Skeletal muscle satellite cell (primary cell): ENCODE measurements at regions not wholly inside any gene's neighbourhood (a gene's known extent, or its start where the extent isn't known, plus 50 kb on each side); places are given as distances from the start of the nearest gene placed in this dataset.
"Not testable (repeated sequence)": the region's sequence is repeated elsewhere in the genome, so short reads cannot be mapped to it uniquely, and the experiment has no call there.

Experiments used
- H3K27me3 ChIP-seq: 2 replicates; pipeline ENCODE4 v1.7.0; 2013; ENCODE audit warnings: low read length; ENCODE audit not compliant: control insufficient read depth, insufficient read depth
- H3K36me3 ChIP-seq: 2 replicates; pipeline ENCODE4 v1.7.0; 2013; ENCODE audit warnings: mild to moderate bottlenecking, control low read depth, low read length; ENCODE audit not compliant: insufficient read depth
- H3K4me1 ChIP-seq: 2 replicates; pipeline ENCODE4 v1.7.0; 2013; ENCODE audit warnings: low read length; ENCODE audit not compliant: control insufficient read depth, insufficient read depth
- H3K4me2 ChIP-seq: 2 replicates; pipeline ENCODE4 v1.7.0; 2013; ENCODE audit warnings: mild to moderate bottlenecking, low read length
- H3K4me3 ChIP-seq: 2 replicates; pipeline ENCODE4 v1.7.0; 2013; ENCODE audit warnings: low read length
- H3K9ac ChIP-seq: 2 replicates; pipeline ENCODE4 v1.7.0; 2013; ENCODE audit warnings: mild to moderate bottlenecking, low read depth, low read length, moderate library complexity
- H3K9me3 ChIP-seq: replicated peaks from 2 replicates; pipeline ENCODE4 v1.7.0; 2013; ENCODE audit warnings: mild to moderate bottlenecking, control low read depth, low read length

- H3K4me2 ChIP-seq, result no peak overlapping the region
- H3K36me3 ChIP-seq, result no peaks in the 10 kb centered on the region
- H3K9ac ChIP-seq, result no peak overlapping the region
- H3K4me3 ChIP-seq, result no peak overlapping the region
- H3K9me3 ChIP-seq, result no peaks in the 10 kb centered on the region
- no peaks in the 10 kb centered on the region for H3K4me1 ChIP-seq
- H3K27me3 ChIP-seq, result no peaks in the 10 kb centered on the region
These were observed 212.5 kb downstream of the BCHE start for GRCh38 chr3:165624761-165625160.

GRCh38 chr3:165622356-165622755 is 214.9 kb downstream of the BCHE start:
- Histone ChIP-seq H3K9me3 (no peaks in the 10 kb centered on the region), H3K9ac (no peak overlapping the region), H3K4me2 (no peak overlapping the region), H3K4me3 (no peak overlapping the region), H3K27me3 (no peaks in the 10 kb centered on the region), H3K36me3 (no peaks in the 10 kb centered on the region), H3K4me1 (no peaks in the 10 kb centered on the region)

- Histone ChIP-seq H3K4me3 (no peak overlapping the region), H3K9me3 (no peaks in the 10 kb centered on the region), H3K4me1 (no peaks in the 10 kb centered on the region), H3K27me3 (no peaks in the 10 kb centered on the region), H3K9ac (no peak overlapping the region), H3K36me3 (no peaks in the 10 kb centered on the region), H3K4me2 (no peak overlapping the region)
These were observed 218.2 kb downstream of the BCHE start for GRCh38 chr3:165619069-165619468.

GRCh38 chr3:165617134-165617533 is 220.1 kb downstream of the BCHE start:
- Histone ChIP-seq H3K9me3 (no peaks in the 10 kb centered on the region), H3K4me2 (no peak overlapping the region), H3K27me3 (no peaks in the 10 kb centered on the region), H3K9ac (no peak overlapping the region), H3K36me3 (no peaks in the 10 kb centered on the region), H3K4me1 (no peaks in the 10 kb centered on the region), H3K4me3 (no peak overlapping the region)

GRCh38 chr3:165614337-165614736 is 222.9 kb downstream of the BCHE start:
- no peak overlapping the region for H3K4me3 ChIP-seq
- H3K4me1 ChIP-seq, result no peaks in the 10 kb centered on the region
- H3K9me3 ChIP-seq, result no peaks in the 10 kb centered on the region
- H3K9ac ChIP-seq, result no peak overlapping the region
- H3K4me2 ChIP-seq, result no peak overlapping the region
- no peaks in the 10 kb centered on the region for H3K36me3 ChIP-seq
- no peaks in the 10 kb centered on the region for H3K27me3 ChIP-seq

- Histone ChIP-seq H3K9ac (no peak overlapping the region), H3K9me3 (no peaks in the 10 kb centered on the region), H3K27me3 (no peaks in the 10 kb centered on the region), H3K36me3 (no peaks in the 10 kb centered on the region), H3K4me1 (no peaks in the 10 kb centered on the region), H3K4me3 (no peak overlapping the region), H3K4me2 (no peak overlapping the region)
These were observed 224.2 kb downstream of the BCHE start for GRCh38 chr3:165613014-165613413.

GRCh38 chr3:165607221-165607620 is 230.0 kb downstream of the BCHE start:
- Histone ChIP-seq H3K36me3 (no peaks in the 10 kb centered on the region), H3K4me3 (no peak overlapping the region)

GRCh38 chr3:165603196-165603595 is 234.0 kb downstream of the BCHE start:
- no peaks in the 10 kb centered on the region for H3K4me1 ChIP-seq
- no peak overlapping the region for H3K4me3 ChIP-seq
- no peaks in the 10 kb centered on the region for H3K36me3 ChIP-seq
- no peak overlapping the region for H3K4me2 ChIP-seq
- H3K9ac ChIP-seq, result no peak overlapping the region
- no peaks in the 10 kb centered on the region for H3K27me3 ChIP-seq
- no peaks in the 10 kb centered on the region for H3K9me3 ChIP-seq

More at GRCh38 chr3:165607221-165607620, 230.0 kb downstream of the BCHE start:
- Histone ChIP-seq H3K9me3 (no peaks in the 10 kb centered on the region), H3K9ac (no peak overlapping the region), H3K27me3 (no peaks in the 10 kb centered on the region), H3K4me1 (no peaks in the 10 kb centered on the region), H3K4me2 (no peak overlapping the region)

- H3K27me3 ChIP-seq, H3K36me3 ChIP-seq, H3K4me2 ChIP-seq, H3K4me1 ChIP-seq, H3K4me3 ChIP-seq, H3K9ac ChIP-seq, H3K9me3 ChIP-seq: not testable (repeated sequence)
These were observed 264.7 kb downstream of the BCHE start for GRCh38 chr3:165572566-165572965.

GRCh38 chr3:165568907-165569462 is 268.2 kb downstream of the BCHE start:
- Histone ChIP-seq H3K9ac (no peak overlapping the region), H3K4me2 (no peak overlapping the region), H3K4me1 (no peaks in the 10 kb centered on the region), H3K4me3 (no peak overlapping the region), H3K36me3 (no peaks in the 10 kb centered on the region), H3K9me3 (no peaks in the 10 kb centered on the region), H3K27me3 (no peaks in the 10 kb centered on the region)

GRCh38 chr3:165555785-165556184 is 281.4 kb downstream of the BCHE start:
- Histone ChIP-seq H3K9me3 (no peaks in the 10 kb centered on the region), H3K4me1 (no peaks in the 10 kb centered on the region), H3K4me2 (no peak overlapping the region), H3K4me3 (no peak overlapping the region), H3K36me3 (no peaks in the 10 kb centered on the region), H3K27me3 (no peaks in the 10 kb centered on the region), H3K9ac (no peak overlapping the region)

- no peak overlapping the region for H3K4me3 ChIP-seq
- no peaks in the 10 kb centered on the region for H3K9me3 ChIP-seq
- H3K9ac ChIP-seq, result no peak overlapping the region
- H3K27me3 ChIP-seq, result no peaks in the 10 kb centered on the region
- no peak overlapping the region for H3K4me2 ChIP-seq
- H3K4me1 ChIP-seq, result no peaks in the 10 kb centered on the region
- H3K36me3 ChIP-seq, result no peaks in the 10 kb centered on the region
These were observed 283.9 kb downstream of the BCHE start for GRCh38 chr3:165553371-165553770.
